ENCODE measurements at regions not wholly inside any gene's neighbourhood (a gene's known extent, or its start where the extent isn't known, plus 50 kb on each side); places are given as distances from the start of the nearest gene placed in this dataset.
"Not testable (repeated sequence)": the region's sequence is repeated elsewhere in the genome, so short reads cannot be mapped to it uniquely, and the experiment has no call there.

DNA sequence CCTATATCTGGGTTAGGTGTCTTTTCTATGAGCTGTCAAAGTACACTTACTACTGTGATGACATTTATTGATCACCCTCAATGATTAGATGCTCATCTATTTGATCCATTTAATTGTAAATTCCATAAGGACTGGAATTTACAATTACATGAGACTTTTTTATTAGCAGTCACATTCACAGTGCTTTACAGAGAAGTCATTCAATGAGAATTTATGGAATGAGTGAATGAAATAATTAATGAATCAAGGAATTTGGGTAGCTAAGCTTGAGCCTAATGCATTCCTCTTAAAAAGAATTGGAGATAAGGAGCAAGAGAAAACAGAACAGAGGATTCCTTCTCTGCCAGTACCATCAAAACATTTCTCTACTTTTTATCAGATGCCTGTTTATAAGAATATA lies 1437.5 kb upstream of the CDH8 start:
- H3K36me3 Mint-ChIP-seq, result no peaks in the 10 kb centered on the region
- no peak overlapping the region for H3K27ac Mint-ChIP-seq
- ATAC-seq, result no peak
- peaks cover 16 to 26% of the 10 kb centered on the region in 2 donors for H3K9me3 Mint-ChIP-seq
- DNase-seq (ENCODE audit: low spot score in 2 of 2), result no peak

DNA sequence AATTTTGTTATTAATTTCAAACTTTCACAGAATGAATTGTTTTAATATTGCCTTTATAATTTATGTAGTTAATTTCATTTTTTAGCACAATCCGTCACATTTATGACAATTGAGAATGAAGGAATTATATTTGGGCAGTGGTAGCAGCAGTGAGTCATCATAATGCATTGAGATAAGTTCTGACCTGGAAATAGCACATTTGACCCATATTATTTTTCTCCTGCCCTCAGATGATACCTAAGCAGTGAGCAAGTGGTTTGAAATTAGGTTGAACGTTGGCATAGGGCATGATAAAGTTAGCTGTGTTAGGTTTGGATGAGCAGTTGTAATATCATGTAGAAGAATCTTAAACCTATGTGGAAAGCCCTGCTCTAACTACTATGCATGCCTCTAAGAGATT lies 1431.3 kb upstream of the CDH8 start:
- no peak overlapping the region for H3K27ac Mint-ChIP-seq
- no peak for ATAC-seq
- H3K9me3 Mint-ChIP-seq, result peaks cover 30 to 31% of the 10 kb centered on the region in 2 donors

DNA sequence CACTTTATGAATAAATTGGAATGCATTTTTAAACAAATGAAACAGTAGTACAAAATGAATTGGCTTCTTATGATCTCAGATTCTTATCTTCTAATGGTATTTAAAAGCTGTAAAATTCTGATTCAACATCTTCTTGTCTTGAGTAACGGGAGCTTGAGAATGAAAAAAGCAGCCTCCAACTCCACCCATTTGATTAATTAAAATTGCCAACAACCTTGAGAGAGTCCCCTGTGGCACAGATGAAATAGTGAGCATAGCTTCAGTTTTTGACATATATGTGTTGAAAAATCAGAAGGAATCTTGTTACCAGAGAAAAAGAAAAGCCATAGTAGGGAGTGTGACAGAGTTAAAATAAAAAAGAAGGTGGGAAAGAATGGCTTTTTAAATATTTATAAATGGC lies 1426.1 kb upstream of the CDH8 start:
- H3K9me3 Mint-ChIP-seq, result peaks cover 30 to 32% of the 10 kb centered on the region in 2 donors
- H3K27ac Mint-ChIP-seq, result no peak overlapping the region
- H3K36me3 Mint-ChIP-seq, result peaks cover 0 to 7% of the 10 kb centered on the region in 2 donors
- ATAC-seq (no peak), DNase-seq (ENCODE audit: low spot score in 2 of 2) (no peak)

More for the DNA sequence above, 1431.3 kb upstream of the CDH8 start:
- no peak for DNase-seq (ENCODE audit: low spot score in 2 of 2)
- peaks cover 0 to 7% of the 10 kb centered on the region in 2 donors for H3K36me3 Mint-ChIP-seq

DNA sequence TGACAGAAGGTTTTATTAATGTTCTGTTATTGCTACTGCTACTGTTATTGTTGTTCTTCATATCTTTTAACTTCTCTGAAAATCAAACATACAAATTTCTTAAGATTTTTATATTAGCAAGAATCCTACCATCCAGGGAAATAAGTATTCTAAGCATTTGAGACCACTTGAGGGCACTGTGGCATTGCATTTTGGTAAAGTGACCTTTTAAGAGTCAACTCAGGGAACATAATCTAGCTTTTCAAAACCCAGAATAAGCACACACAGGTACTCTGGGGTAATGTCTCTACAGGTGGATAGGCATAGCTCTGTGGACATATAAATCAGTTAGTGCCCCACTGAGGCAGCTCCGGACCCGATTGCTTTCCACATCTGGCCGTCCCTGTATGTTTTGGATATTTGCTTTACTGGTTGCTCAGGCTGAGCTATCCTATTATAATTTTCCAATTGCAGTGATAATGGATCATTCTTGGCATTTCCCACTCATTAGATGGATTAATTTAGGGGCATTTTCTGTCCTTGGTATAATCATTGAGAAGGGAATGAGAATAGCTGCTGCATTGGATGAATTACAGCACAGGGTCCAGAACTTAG lies 1425.1 kb upstream of the CDH8 start:
- Mint-ChIP-seq H3K9me3 (peaks cover 33 to 37% of the 10 kb centered on the region in 2 donors), H3K27ac (no peak overlapping the region), H3K36me3 (peaks cover 0 to 7% of the 10 kb centered on the region in 2 donors)
- DNase-seq (ENCODE audit: low spot score in 2 of 2) (no peak), ATAC-seq (no peak)

DNA sequence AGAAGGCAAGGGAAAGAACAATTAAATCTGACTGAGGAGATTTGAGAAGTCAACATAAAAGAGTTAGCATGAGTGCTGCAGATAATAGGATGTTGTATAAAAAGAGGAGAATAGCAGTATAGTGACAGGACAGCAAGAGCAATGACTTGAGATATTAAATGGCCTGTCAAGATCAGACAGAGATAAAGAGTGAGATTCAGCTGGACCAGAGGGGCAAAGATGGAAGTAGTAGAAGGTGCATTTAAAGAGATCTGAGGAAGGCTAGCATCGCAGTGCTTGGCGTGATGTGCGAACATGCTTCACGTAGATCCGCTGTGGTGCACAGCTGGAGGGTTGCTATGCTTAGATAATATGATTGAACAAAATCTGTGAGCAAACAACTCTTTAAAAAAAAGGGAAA lies 1422.6 kb upstream of the CDH8 start:
- DNase-seq (ENCODE audit: low spot score in 2 of 2), result no peak
- Mint-ChIP-seq H3K27ac (no peak overlapping the region), H3K36me3 (no peaks in the 10 kb centered on the region), H3K9me3 (peaks cover 23 to 35% of the 10 kb centered on the region in 2 donors)
- ATAC-seq, result no peak

DNA sequence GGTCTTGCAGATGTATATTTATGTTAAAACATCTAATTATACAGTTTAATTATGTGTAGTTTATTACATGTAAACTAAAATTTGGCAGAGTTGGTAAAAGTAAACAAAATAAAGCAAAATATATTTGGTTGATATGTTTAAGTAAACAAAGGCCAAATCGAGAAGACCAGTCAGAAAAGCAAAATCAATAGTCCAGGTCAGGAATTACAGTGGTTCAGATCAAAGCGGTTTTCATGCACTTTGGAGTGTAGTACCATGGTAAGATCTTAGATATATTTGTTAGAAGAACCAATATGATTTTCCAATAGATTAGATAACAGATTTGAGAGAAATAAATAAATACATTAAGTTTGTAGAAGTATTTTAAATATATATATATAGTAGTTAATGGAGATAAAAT lies 1421.6 kb upstream of the CDH8 start:
- Mint-ChIP-seq H3K27ac (no peak overlapping the region), H3K36me3 (no peaks in the 10 kb centered on the region), H3K9me3 (peaks cover 23 to 33% of the 10 kb centered on the region in 2 donors)
- ATAC-seq, result no peak
- no peak for DNase-seq (ENCODE audit: low spot score in 2 of 2)

DNA sequence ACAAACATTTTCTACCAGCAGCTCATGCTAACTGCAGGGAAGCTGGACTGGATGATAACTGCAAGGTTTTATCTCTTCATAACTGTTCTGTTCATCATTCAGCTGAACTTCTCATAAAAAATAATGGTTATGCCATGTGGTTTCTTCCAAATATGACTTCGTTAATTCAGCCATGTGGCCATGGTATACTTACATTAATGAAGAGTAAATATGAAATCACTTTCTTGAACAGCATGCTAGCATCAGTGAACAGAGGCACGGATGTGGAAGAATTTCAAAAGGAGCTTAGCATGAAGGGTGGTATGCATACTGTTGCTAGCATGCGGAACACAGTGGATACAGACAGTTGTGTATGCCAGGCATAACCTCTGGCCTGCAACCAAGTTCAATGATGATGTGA lies 1417.0 kb upstream of the CDH8 start:
- DNase-seq (ENCODE audit: low spot score in 2 of 2) (no peak), ATAC-seq (no peak)
- peaks cover 0 to 7% of the 10 kb centered on the region in 2 donors for H3K36me3 Mint-ChIP-seq
- peaks cover 17 to 26% of the 10 kb centered on the region in 2 donors for H3K9me3 Mint-ChIP-seq
- H3K27ac Mint-ChIP-seq, result no peak overlapping the region

DNA sequence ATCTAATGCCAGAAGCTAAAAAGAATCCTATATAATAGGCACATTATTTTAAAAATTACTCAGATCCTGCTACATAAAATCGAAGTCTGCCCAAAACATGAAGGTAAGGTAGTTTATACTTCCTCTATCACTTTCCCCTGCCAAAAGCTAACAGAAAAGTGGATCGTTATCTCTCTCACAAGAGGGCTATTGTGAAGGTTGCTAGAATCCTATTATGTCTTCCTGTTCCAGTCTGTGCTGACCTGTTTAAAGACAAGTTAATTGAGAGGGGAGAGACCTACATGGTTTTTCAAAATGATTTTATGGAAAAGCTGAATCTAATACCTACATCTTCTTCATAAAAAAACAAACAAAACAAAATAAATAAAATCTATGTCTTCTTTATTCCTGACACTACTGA lies 1410.9 kb upstream of the CDH8 start:
- ATAC-seq (no peak), DNase-seq (ENCODE audit: low spot score in 2 of 2) (no peak)
- Mint-ChIP-seq H3K27ac (no peak overlapping the region), H3K9me3 (peaks cover 15 to 22% of the 10 kb centered on the region in 2 donors), H3K36me3 (peaks cover 0 to 11% of the 10 kb centered on the region in 2 donors)

DNA sequence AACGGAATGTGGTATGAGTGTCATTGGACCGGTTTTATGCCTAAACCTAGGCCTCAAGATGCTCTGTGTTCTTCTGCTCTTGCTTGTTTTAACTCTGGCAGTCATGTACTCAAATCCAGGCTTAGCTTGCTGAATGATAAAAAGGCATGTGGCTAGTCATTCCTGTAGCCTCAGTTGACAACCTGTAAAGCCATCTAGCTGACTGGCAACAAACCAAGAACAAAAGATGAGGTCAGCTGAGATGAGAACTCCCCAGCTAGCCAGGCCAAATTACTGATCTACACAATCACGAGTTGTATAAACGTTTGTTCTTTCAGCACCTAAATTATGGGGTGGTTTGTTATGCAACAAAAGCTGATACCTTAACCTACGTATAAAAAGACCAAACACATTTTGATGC lies 1406.0 kb upstream of the CDH8 start:
- DNase-seq (ENCODE audit: low spot score in 2 of 2), result no peak
- ATAC-seq, result no peak
- H3K9me3 Mint-ChIP-seq, result peaks cover 19 to 24% of the 10 kb centered on the region in 2 donors
- H3K36me3 Mint-ChIP-seq, result peaks cover 0 to 4% of the 10 kb centered on the region in 2 donors
- no peak overlapping the region for H3K27ac Mint-ChIP-seq

DNA sequence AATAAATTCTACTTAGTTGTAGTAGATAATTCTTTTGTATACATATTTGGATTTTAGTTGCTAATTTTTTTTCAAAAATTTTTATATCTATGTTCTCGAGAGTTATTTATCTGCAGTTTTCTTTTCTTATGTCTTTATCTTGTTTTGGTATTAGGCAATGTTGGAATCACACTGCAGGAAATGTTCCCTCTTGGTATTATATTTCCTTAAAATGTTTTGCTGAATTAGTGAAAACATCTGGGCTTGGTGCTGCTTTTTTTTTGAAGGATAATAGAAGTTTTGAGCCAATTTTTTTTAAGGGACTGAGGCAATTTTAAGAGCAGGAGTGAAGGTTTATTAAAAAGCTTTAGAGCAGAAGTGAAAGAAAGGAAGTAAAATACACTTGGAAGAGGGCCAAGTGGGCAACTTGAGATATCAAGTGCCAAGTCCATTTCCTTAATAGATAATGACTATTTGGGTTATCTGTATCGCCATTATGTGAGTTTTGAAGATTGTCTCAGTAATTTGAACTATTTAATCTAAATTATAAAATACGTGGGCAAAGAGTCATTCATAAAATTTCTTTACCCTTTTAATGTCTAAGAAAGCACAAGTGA lies 1390.1 kb upstream of the CDH8 start:
- DNase-seq (ENCODE audit: low spot score in 2 of 2) (no peak), ATAC-seq (no peak)
- H3K9me3 Mint-ChIP-seq, result peaks cover 10 to 35% of the 10 kb centered on the region in 2 donors
- no peak overlapping the region for H3K27ac Mint-ChIP-seq
- H3K36me3 Mint-ChIP-seq, result no peaks in the 10 kb centered on the region

DNA sequence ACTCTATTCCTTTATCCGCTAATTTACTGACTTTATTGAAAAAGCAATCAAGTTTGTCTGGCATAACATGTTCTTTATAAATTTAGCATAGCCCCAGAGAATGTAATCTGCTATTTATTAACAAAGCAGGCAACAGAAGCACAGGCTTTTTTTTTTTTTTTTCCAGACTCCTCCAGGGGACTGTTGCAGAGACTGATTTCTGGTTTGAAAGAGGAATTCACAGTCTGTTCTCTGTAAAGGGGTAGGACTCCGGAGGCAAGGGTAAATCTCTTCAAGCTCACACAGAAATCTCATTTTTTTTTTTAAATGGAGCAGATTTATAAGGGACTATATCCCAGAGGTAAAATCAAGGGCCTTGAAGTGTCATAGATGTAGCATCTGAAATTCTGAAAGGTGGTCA lies 1386.5 kb upstream of the CDH8 start:
- ATAC-seq (no peak), DNase-seq (ENCODE audit: low spot score in 2 of 2) (no peak)
- Mint-ChIP-seq H3K36me3 (no peaks in the 10 kb centered on the region), H3K27ac (no peak overlapping the region), H3K9me3 (peaks cover 8 to 29% of the 10 kb centered on the region in 2 donors)

DNA sequence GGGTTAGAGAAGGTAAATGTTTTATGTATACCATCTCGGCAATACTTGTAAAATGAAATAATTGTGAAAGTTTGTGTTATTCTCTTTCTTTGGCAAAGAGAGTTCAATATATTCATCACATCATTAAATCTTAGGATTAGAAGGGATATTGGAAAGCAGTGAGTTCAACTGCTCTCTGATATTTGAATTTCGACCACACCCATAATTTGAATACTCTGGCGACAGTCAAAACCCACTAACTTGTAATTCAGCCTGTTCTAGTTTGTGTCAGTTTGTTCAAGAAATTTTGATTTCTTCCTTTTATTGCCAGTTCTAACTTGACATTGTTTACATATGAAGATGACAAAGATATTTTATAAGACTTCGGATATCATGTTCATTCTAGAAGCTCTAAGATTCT lies 1380.5 kb upstream of the CDH8 start:
- DNase-seq (ENCODE audit: low spot score in 2 of 2) (no peak), ATAC-seq (no peak)
- peaks cover 9 to 22% of the 10 kb centered on the region in 2 donors for H3K9me3 Mint-ChIP-seq
- no peak overlapping the region for H3K27ac Mint-ChIP-seq
- H3K36me3 Mint-ChIP-seq, result no peaks in the 10 kb centered on the region

DNA sequence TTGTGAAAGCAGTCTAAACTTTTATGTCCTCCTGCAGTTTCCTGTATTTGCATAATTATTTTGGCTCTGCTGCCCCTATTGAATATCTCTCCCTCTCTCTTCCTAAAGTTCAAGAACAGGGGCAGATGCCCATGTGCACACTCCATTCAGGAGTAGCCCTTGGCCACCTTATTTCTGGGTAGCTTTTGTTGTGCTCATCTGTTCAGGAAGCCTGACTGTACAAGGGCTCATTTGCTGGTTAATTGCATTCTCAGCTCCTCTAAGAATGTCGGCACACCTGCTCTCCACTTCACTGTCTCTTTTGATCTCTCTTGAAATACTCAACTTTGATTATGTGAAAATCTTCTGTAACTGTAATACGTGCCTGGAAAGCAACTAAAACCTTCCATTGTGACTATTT lies 1378.8 kb upstream of the CDH8 start:
- H3K27ac Mint-ChIP-seq, result no peak overlapping the region
- H3K36me3 Mint-ChIP-seq, result no peaks in the 10 kb centered on the region
- peaks cover 9 to 24% of the 10 kb centered on the region in 2 donors for H3K9me3 Mint-ChIP-seq
- ATAC-seq (no peak), DNase-seq (ENCODE audit: low spot score in 2 of 2) (no peak)

DNA sequence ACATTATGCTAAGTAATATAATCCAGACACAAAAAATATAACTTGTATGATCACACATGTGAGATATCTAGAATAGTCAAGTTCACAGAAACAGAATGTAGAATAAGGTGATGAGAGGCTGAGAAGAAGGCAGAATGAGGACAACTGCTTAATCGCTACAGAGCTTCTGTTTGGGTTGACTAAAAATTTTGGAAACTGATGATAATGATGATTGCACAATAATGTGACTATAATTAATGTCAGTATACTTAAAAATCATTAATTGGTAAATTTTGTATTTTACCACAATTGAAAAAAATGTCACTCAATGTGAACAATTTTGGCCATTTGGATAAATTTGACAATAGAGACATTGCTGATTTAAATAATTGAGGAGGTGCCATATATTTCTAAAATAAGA lies 1374.4 kb upstream of the CDH8 start:
- Mint-ChIP-seq H3K27ac (no peak overlapping the region), H3K9me3 (peaks cover 14 to 19% of the 10 kb centered on the region in 2 donors), H3K36me3 (no peaks in the 10 kb centered on the region)
- ATAC-seq (no peak), DNase-seq (ENCODE audit: low spot score in 2 of 2) (no peak)

DNA sequence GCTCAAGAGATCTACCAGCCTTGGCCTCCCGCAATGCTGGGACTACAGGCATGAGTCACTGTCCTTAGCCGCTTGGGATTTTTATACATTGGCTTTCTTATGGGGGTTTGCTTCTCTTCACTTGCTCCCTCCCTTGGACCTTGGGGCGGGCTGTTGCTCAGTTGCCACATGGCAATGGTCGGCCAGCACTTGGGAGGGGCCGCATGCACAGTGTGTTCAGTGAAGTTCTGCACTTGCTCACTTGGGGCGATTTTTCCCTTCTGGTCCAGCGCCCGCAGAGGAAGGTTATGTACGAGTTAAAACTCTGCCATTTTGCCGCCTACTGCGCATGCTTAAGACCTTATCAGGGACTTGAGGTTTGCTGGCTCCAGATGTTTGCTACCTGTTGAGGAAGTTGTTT lies 1367.6 kb upstream of the CDH8 start:
- Mint-ChIP-seq H3K36me3 (peaks cover 0 to 5% of the 10 kb centered on the region in 2 donors), H3K9me3 (peaks cover 15 to 27% of the 10 kb centered on the region in 2 donors), H3K27ac (no peak overlapping the region)
- no peak for DNase-seq (ENCODE audit: low spot score in 2 of 2)
- ATAC-seq, result no peak

DNA sequence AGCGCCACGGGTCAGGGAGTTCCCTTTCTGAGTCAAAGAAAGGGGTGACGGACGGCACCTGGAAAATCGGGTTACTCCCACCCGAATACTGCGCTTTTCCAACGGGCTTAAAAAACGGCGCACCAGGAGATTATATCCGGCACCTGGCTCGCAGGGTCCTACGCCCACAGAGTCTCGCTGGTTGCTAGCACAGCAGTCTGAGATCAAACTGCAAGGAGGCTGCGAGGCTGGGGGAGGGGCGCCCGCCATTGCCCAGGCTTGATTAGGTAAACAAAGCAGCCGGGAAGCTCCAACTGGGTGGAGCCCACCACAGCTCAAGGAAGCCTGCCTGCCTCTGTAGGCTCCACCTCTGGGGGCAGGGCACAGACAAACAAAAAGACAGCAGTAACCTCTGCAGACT lies 1352.0 kb upstream of the CDH8 start:
- not testable (repeated sequence) for H3K27ac Mint-ChIP-seq; H3K36me3 Mint-ChIP-seq; ATAC-seq; H3K9me3 Mint-ChIP-seq; DNase-seq (ENCODE audit: low spot score in 2 of 2)

DNA sequence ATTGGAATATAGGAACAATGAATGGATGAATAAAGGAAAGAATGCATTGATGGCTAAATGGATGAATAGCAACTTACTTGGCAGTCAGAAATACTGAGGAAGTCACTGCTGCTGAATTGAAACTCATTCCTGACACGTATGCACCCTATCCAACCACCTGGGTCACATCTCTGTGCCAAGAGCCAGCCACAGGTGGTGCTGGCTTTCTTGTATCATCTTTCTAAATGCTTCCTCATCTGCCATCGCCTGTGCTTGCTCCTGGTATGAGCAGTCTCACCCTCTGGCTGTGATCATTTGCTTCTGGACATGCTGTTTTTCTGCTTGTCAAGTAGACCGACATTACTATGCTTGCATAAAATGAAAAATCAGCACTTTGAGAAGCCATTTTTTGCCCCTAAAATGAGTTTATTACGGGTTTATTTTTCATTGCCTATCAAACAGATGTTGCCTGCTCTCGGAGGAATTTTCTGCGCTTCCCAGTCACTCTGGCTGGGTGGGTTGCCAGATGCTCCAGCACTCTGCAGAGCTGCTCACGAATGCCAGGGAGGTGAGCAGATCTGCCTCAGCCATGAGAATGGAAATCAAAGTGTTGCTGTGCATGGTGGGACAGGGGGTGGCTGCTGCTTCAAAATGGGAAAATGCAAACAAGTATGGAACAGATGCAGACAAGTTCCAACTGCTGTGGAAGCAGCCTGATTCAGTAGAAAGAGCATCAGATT lies 1349.6 kb upstream of the CDH8 start:
- no peaks in the 10 kb centered on the region for H3K36me3 Mint-ChIP-seq
- ATAC-seq (no peak), DNase-seq (ENCODE audit: low spot score in 2 of 2) (no peak)
- H3K9me3 Mint-ChIP-seq, result peaks cover 0 to 6% of the 10 kb centered on the region in 2 donors
- no peak overlapping the region for H3K27ac Mint-ChIP-seq

DNA sequence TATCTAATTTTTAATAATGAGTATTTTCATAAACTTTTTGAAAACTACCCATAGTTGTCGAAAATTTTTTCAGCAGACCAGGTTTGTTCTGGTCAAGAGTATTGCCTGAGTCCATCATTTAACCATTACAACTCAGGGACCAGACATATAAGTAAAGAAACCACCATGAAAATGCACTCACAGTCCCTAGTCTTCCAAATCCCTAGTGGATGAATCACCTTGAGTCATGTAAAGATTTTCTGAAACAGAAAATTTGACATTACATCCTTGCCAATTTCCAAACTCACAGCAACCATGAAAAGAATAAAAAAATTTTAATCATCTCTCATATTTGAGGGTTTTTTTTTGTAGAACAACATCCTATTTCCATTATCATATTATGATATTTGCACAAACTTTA lies 1337.5 kb upstream of the CDH8 start:
- DNase-seq (ENCODE audit: low spot score in 2 of 2) (no peak), ATAC-seq (no peak)
- Mint-ChIP-seq H3K9me3 (peaks cover 19 to 20% of the 10 kb centered on the region in 2 donors), H3K27ac (no peak overlapping the region), H3K36me3 (peaks cover 0 to 5% of the 10 kb centered on the region in 2 donors)
